Fibroblast of lung (primary cell): ENCODE measurements at regions not wholly inside any gene's neighbourhood (a gene's known extent, or its start where the extent isn't known, plus 50 kb on each side); places are given as distances from the start of the nearest gene placed in this dataset.

Experiments used
- CTCF ChIP-seq, 2 donors: IDR thresholded peaks in 1 of 2; conservative IDR thresholded peaks in 1 of 2; 1 replicate in 1 of 2; 2 replicates in 1 of 2; pipeline ENCODE4 v1.5.1; 2011 to 2012; ENCODE audit warnings: low read length in 2 of 2, control low read depth in 1 of 2, inconsistent platforms in 1 of 2, low read depth in 1 of 2, mild to moderate bottlenecking in 1 of 2
- EZH2 ChIP-seq: IDR thresholded peaks from 2 replicates; pipeline ENCODE4 v1.5.1; 2012; ENCODE audit warnings: low read length, control low read depth, mild to moderate bottlenecking; ENCODE audit errors: missing control alignments

GRCh38 chr20:60144404-60144803 lies 186.2 kb downstream of the CDH26 start:
- TF ChIP-seq CTCF (conservative IDR thresholded peaks at IDR 0.05 in 1 of 2, IDR thresholded peaks at IDR 0.05 in 1 of 2; ENCODE audit: low read depth in 1 of 2, low read length in 2 of 2) (no peak), EZH2 (no peak)
